ENCODE measurements at regions not wholly inside any gene's neighbourhood (a gene's known extent, or its start where the extent isn't known, plus 50 kb on each side); places are given as distances from the start of the nearest gene placed in this dataset.

DNA sequence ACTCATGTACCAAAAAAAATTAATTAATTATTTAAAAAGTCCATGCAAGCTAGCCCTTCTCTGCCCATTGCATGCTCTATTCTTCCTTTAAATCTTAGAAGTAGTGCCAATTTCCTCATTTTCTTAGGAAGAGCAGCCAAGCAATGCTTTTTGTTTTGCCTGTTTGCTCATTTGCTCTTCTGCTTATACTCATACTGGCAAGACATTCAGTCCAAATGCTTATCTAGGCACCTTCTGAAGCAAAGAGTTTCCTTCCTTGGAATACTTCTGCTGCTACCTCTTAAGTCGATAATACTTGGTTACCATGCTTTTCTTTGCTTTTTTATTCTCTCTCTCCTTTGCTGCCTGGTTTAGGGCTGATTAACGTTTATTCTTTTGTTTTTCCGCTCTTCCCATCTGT lies 1318.3 kb downstream of the AACS start:
- no peak for DNase-seq (ENCODE audit: low read depth)

DNA sequence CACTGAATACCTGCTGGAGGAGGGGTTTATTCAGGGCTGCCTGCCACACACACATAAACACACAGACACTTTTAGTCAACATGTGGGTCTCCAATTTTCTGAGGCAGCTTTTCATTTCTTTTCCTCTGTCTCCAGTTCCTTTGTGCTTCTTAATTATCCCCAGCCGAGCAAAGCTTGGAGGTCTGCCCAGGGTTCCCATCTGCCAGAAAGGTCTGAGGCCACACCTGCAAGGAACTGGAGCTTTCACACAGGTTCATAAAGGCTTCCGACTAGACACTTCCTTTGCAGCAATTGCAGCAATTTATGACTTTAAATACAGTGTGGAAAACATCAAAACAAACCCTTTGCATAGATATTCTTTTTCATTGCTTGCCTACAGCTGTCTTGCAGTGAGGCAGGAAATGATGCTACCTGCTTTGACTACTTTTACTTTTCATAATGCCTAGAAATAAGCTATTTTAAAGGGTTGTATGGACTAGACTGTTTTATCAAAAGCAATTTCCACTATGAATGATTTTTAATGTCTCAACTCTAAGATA lies 1318.9 kb downstream of the AACS start:
- DNase-seq (ENCODE audit: low read depth): no peak

DNA sequence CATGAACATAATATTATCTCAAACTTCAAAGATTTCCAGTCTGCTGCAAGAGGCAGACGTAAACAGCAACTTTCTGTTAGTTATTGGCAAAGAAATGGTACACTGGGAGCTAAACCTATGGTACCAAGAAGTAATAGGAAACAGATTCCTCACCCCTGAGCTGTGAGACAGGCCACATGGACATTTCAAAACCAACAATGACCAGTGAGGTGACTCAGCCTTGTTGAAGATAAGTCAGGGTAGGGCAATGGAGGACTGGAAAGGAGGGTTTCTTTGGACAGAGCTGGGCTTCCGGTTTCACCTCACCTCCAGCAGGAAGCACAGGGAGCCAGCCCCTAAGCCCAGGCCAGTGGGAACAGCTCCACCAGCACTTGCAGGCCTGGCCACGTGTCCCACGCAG lies 1320.5 kb downstream of the AACS start:
- no peak for DNase-seq (ENCODE audit: low read depth)

DNA sequence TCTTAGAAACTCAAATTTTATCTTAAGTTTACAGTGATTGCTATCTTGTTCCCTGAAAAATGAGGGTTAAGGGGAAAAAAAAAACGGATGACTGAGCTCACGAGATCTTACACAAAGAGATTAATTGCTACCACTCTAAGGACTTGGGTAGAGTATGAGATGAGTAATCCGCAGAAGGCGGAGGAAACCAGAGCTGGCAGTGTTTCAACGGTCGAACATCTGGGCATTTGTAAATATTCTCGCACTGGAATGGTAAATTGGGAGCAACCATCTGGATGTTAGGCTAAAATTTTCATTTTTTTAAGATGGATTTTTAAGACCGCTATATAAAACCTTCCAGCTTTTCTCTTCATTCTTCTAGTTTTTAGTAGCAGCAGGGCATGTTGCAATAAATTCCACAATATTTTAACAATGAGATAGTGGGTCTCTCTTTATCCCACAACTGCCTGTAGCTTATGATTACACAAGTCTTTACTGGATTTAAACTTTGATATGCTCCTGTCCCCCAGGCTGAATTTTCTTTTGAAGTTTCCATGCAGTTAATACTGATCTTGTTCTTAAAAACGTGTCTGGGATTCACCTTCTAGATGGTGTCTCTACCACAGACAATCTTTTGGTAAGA lies 1324.1 kb downstream of the AACS start:
- DNase-seq (ENCODE audit: low read depth): no peak

DNA sequence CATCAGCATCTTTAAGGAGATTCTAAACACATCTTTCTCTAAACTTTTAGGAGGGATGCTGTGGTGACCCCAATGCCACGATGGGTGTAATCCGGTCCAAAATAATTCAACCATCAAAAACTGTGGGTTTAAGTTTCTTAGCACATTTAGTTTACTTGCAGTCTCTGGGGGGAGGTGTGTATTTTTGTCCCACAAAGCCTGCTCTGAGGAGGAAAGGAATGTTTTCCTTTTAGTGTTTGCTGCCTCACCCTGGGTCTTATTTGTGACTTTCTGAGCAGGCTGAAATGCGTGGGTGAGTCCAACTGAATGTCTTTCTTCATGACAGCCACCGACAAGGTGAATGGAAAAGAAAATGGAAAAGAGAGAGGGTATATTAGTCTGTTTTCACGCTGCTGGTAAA lies 1324.7 kb downstream of the AACS start:
- DNase-seq (ENCODE audit: low read depth): no peak

DNA sequence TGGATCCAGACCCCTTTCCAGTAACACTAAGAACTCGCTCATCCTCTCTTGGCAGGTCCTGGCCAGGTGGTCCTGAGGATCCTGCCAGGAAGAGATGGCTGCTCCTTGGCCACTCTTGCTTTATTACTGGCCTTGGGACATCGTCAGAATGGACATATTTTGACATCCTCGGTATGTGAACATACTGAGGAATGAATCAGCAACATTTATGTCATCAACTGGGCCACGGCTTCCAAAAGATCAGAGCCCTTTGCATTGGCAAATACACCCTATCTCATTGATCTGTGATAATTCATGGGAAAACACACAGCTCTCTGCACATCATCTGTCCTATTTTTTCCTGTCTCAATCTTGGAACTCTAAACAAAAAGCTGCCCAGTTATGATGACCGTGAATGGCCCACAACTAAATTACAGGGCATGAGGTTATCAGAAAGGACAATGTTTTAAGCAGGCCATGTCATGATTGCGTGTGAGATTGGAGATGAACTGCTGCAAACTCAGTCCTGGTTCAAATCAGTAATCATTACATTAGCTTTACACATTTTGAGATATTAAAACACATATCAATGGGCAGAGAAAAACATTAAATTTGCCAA lies 1325.8 kb downstream of the AACS start:
- no peak for DNase-seq (ENCODE audit: low read depth)

DNA sequence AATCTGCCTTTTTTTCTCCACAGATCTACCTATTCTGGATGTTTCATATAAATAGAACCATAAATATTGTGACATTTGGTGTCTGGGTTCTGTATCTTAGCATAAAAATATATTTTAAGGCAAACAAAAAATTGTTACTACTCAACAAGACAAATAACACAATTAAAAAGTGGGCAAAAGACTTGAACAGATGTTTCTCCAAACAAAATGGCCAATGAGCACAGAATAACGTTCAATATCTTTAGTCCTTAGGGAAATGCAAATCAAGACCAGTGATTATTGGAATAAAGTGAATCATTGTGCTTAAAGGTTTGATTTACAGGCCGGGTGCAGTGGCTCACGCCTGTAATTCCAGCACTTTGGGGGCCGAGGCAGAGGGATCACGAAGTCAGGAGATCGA lies 1331.3 kb downstream of the AACS start:
- no peak for DNase-seq (ENCODE audit: low read depth)

DNA sequence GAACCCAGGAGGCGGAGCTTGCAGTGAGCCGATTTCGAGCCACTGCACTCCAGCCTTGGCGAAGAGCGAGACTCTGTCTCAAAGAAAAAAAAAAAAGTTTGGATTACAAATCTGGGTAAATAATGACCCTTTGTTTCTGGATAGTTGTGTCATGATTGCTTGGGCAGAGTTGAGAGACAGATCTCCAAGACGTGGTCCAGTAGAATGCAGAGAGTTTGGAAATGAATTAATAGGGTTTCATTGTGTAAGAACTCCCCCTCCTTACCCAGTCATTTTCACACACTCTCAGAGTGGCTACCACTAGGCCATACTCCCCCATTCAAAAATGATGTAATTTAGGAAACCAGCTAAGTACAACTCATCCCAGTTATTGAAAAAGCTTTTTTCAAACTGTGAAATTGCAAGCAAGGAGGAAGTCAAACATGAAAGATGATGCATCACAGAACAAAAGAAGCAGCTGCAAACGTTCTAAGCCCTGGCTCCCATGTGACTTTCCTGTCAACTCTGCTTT lies 1331.9 kb downstream of the AACS start:
- DNase-seq (ENCODE audit: low read depth): no peak

DNA sequence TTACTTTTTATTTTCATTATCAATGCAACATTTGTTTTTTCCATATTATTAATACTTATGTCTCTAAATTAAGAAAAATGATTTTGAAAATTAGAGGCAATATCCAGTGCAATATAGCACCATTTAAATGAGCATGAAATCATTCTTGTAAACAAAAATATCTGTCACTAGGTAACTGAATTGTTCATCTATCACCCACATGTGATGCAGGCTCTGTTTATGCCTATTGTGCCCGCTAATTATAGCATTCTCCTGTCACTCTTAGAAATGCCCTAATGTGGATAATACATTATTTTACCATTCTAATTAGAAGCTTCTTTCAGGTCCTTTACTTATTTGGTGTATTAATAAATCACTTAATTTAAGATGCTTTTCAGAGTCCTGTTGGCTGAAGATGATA lies 1332.4 kb downstream of the AACS start:
- DNase-seq (ENCODE audit: low read depth): no peak

DNA sequence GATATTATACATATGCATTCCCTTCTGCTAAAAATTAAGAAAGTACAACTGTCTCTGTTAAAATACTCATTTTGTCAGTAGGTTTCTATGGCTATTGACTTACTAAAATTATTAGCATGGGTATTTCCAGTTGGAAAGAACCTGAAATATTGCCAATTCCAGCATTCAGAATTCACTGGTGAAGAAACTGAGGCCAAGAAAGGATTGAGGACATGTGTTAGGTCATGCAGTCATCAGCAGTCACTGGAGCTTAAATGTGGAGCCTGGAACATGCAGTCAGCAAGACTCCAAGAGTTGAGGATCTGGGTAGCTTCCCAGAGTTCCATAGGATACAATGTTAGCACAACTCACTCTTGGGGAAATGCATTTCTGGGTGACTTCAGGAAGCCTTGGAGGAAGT lies 1335.6 kb downstream of the AACS start:
- DNase-seq (ENCODE audit: low read depth): no peak

DNA sequence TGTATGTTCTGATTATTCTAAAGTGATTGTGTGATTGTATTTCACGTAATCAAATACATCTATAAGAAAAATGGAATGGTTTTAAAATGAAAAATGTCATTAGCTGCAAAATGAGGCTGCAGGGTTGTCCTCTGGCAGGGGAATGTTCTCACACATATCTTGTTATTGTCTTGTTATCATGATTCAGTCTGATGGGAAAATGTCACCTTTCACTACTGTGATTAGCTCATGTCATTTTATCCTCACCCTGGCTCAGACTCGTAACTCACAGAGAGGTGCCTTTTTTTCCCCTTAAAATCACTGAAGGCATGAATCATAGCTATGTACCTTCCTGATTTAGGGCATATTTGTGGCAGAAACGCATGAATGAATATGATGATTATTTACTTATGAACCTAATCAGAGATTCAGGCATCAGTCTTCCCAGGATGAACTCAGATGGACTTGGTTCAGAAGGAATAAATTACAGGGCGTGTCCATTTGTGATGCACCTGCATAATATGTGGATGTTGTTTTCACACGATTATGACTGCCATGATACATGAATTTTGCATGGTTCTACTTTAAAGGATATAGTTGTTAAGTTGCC lies 1339.2 kb downstream of the AACS start:
- no peak for DNase-seq (ENCODE audit: low read depth)

DNA sequence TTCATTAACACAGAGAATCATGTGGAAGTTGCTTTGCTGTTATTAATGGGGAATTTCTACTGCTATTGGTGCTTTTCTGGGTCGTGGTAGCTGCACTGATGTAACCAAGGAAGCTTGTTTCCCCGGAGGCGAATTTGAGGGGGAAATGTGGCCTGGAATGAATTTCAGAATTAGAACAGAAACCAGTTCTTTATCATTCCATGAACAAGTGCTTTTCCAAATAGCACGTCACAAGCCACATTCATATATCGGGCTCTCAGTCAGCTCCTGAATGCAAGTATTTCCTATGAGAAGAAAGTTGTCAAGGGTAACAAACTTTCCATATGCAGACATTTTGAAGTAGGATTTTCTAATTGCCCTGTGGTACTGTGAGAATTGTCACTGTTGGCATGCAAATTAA lies 1353.2 kb downstream of the AACS start:
- no peak for DNase-seq (ENCODE audit: low read depth)

DNA sequence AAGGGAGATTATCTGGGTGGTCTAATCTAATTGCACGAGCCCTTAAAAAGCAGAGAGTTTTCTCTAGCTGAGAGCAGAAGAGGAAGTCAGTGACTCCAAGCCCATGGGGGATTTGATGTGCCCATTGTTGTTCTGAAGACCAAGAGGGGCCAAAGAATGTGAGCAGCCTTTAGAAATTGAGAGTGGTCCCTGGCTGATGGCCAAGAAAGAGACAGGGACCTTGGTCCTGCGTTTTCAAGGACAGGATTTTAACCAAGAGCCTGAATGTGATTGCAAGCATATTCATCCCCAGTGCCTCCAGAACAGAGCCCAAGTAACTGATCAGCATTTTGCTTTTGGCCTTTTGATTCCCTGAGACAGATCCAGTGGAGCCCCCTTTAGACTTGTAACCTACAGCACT lies 1353.9 kb downstream of the AACS start:
- no peak for DNase-seq (ENCODE audit: low read depth)

DNA sequence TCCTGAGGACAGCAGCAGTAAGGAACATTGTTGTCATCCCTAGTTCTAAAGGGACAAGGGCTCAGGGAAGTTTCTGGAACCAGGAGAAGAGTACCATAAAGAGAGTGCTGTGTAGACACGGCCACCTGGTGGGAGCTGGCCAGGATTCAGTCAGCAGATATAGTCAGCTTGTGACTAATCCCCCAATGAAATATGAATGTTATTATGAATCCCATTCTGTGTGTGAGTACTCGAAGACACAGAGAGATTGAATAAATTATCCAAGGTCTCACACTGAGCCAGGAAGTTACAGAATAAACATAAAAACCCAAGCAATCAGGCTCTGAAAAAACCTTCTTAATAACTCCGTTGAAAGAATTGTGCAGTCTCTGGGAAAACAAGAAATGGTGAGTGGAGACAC lies 1359.5 kb downstream of the AACS start:
- no peak for DNase-seq (ENCODE audit: low read depth)

DNA sequence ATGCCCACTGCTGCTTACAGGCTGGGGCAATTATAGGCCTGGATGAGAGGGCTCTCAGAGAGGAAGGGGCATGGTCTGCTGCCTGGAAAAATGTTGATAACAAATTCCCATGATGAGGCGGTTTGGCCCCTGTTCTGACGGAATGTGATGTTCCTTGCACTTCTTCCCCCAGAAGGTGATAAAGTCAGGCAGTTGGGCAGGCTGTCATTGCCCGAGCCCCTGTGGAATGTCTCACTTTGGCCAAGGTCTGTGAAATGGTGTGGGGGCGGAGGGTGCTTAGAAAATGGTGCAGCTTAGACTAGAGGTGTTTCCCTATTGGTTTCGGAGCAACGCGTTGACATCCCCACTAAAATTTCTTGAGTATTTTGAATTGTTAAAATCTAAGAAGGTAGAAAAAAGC lies 1360.0 kb downstream of the AACS start:
- no peak for DNase-seq (ENCODE audit: low read depth)

DNA sequence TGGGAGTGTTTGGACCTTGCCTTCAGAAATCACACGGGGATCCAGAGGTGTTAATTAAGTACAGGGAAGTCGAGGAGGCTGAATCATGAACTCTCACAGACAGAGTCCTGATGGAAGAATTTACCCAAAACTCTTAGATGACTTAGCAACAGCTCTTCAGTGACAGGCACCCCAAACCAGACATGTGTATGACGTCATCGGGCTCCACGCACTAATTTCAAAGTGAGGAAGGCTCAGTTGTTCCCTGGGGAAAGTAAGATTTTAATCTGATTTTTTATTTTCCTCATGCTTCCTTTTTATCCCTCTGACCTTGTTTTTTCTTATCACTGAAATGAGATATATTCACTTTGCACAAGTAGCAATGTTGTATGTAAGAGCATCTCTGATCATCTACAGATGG lies 1363.5 kb downstream of the AACS start:
- no peak for DNase-seq (ENCODE audit: low read depth)

DNA sequence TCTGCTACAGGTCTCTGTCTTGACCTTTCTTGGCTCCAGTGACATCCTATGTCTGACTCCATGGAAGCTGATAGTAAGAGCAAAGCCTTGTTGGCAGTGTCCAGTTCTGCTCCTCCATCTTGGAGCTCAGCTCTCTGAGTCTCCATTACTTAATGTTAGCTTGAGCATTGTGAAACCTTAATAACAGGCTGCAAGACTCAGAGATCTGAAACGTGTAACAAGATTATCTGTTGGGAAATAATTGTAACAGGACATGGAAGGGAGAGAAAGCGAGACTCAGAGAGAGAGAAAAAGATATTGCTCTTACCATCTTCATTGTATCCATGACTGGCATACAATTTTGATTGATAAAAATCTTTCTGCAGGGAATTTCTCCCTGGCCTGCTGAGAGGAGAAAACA lies 1365.7 kb downstream of the AACS start:
- DNase-seq (ENCODE audit: low read depth): no peak

DNA sequence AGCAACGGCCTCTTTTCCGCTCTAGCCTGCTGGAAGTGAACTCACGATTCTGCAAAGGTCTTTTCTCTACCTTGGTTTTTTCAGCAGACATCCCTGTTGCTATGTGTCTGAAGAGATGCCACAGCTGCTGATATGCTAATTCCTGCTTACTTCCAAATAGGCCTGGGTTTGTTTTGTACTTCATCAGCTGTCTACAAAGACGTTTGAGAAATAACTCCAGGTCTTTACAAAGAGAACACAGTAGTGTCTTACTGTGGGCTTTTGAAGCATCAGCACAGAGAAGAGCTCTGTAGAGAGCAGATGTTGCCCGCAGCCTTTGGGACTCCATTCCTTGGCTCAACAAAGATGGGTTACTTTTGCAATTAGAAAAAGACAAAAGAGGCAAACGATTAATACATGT lies 1366.5 kb downstream of the AACS start:
- DNase-seq (ENCODE audit: low read depth): no peak

DNA sequence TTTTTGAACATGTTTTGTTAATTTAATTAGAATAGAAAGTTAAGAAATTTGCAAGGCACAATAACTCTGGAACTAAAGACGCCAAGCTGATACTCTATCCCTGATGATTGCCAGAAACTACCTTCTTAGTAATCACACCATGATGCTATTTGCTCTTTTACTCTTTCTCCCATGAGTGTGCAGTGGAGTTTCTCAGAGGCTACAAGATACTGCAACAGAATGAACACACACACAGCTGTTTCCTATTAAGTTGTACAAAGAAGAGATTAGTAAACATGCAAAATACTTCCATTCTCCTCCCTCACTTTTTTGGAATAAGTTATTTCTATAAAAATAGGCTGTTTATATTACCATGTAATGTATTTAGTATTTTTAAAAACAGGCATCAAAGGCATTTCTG lies 1367.5 kb downstream of the AACS start:
- DNase-seq (ENCODE audit: low read depth): no peak

DNA sequence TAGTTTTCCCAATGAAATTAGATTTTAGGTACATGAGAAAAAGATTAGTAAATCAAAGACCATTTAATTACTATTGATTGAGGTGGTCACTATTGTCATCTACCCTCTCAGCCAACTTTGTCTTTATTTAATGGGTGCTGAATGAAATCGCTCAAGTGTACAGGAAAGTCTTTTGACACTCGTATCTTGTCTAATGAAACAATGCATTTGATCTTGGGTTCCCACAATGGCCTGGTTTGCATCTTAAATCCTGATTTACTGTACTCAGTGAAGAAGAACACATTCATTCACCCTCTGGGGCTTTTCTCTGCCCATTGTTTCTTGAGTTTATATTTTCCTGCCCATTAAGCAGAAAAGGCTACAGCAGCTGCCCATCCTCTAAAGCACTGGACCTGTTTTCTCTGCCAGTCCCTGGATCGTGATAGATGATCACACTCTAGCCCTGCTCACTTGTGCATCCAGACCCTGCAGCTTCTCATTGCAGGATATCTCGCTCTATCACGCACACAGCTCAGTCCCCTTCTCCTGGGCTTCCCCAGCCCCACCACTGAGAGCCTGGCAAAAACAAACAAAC lies 1369.3 kb downstream of the AACS start:
- DNase-seq (ENCODE audit: low read depth): no peak

DNA sequence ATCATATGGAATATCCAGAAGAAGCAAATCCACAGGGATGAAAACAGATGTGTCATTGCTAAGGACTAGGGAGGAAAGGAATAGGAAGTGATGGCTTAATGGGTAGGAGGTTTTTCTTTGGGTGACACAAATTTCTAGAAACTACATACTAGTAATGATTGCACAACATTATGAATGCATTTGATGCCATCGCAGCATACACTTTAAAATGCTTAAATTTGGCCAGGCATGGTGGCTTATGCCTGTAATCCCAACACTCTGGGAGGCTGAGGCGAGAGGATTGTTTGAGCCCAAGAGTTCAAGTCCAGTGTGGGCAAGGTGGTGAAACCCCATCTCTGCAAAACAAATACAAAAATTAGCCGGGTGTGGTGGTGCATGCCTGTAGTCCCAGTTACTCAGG lies 1370.8 kb downstream of the AACS start:
- DNase-seq (ENCODE audit: low read depth): no peak

DNA sequence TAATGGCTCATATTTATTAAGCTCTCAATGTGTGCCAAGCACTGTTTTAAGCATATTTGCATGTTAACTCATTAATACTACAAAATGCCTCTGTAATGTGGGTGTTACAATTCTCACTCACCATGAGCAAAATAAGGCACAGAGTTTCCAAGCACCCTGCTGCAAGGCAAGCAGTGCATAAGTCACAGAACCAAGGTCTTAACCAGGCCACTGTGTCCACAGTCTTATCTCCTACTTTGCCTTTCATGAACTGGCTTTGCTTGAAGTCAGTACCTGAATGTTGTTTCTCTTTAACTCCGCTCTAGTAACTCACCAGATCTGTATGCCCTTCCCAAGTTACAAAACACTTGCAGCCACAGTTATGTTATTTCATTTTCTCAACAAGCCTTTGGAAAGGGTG lies 1372.7 kb downstream of the AACS start:
- no peak for DNase-seq (ENCODE audit: low read depth)

DNA sequence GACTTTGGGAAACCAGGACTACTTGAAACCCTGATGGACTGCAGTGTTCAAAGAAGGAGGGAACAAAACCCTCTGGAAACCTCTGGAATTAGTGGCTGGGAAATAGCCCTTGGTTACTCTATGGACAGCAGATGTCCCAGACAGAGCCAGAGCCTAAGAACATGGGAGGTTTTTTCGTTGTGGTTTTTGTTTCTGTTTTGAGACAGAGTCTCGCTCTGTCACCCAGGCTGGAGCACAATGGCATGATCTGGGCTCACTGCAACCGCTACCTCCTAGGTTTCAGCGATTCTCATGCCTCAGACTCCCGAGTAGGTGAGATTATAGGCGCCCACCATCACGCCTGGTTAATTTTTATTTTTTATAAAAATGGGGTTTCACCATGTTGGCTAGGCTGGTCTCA lies 1378.7 kb downstream of the AACS start:
- no peak for DNase-seq (ENCODE audit: low read depth)
